Esophagus (tissue), 2 donors: ENCODE measurements at regions not wholly inside any gene's neighbourhood (a gene's known extent, or its start where the extent isn't known, plus 50 kb on each side); places are given as distances from the start of the nearest gene placed in this dataset.

Experiments used
- H3K27ac ChIP-seq, 2 donors: one replicate each; pipeline ENCODE4 v1.5.1; 2013; ENCODE audit warnings: low read depth in 2 of 2, mild to moderate bottlenecking in 2 of 2, inconsistent platforms in 1 of 2, low read length in 1 of 2, moderate library complexity in 1 of 2
- H3K27me3 ChIP-seq, 2 donors: one replicate each; pipeline ENCODE4 v1.6.1; 2013; ENCODE audit warnings: low read length in 2 of 2, control low read depth in 1 of 2, mild to moderate bottlenecking in 1 of 2; ENCODE audit not compliant: insufficient read depth in 2 of 2, control insufficient read depth in 1 of 2
- H3K36me3 ChIP-seq, 2 donors: one replicate each; pipeline ENCODE4 v1.6.1; 2013; ENCODE audit warnings: low read length in 1 of 2; ENCODE audit not compliant: control insufficient read depth in 2 of 2, insufficient read depth in 2 of 2
- H3K4me1 ChIP-seq, 2 donors: one replicate each; pipeline ENCODE4 v1.6.1; 2013; ENCODE audit warnings: low read length in 1 of 2; ENCODE audit not compliant: control insufficient read depth in 2 of 2, insufficient read depth in 2 of 2
- H3K4me3 ChIP-seq, 2 donors: one replicate each; pipeline ENCODE4 v1.5.1; 2013; ENCODE audit warnings: low read length in 2 of 2, mild to moderate bottlenecking in 2 of 2, low read depth in 1 of 2, moderate library complexity in 1 of 2
- H3K9me3 ChIP-seq, 2 donors: one replicate each; pipeline ENCODE4 v1.6.1; 2013; ENCODE audit warnings: mild to moderate bottlenecking in 2 of 2, low read depth in 1 of 2, low read length in 1 of 2, moderate library complexity in 1 of 2; ENCODE audit not compliant: control insufficient read depth in 2 of 2, insufficient read depth in 1 of 2
- WGBS, 2 donors: extraction: QIAGEN DNeasy Blood & Tissue Kit; methylation state at CpG; one replicate each; pipeline ENCODE4 v1.1.7; 2013; 5-methylcytosine and 5-hydroxymethylcytosine counted together
- donor health status: healthy with polysubstance abuse.
- donor health status: Bipolar disorder and iron deficiency.

DNA sequence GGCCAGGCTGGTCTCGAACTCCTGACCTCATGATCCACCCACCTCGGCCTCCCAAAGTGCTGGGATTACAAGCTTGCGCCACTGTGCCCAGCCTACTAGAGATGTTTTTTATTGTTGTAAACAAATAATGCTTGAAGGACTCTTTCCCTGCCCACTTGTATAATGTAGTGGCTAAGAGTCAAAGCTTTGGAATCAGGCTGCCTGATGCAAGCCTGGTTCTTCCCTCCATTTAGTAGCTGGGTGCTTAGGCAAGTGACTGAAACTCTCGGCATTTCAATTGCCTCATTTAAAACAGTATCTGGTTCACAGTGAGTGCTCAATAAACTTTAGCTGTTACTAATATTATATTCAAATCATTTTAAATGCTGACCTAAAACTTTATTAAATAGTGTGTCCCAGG lies 144.2 kb upstream of the FOXN2 start:
- no peaks in the 10 kb centered on the region for H3K36me3 ChIP-seq
- no peaks in the 10 kb centered on the region for H3K4me1 ChIP-seq
- 92 to 96% methylated on average over 4 of the region's 4 CpGs for WGBS, 2 donors
- H3K27ac ChIP-seq, result no peak overlapping the region
- no peaks in the 10 kb centered on the region for H3K27me3 ChIP-seq
- no peak overlapping the region for H3K4me3 ChIP-seq
- H3K9me3 ChIP-seq, result no peaks in the 10 kb centered on the region

DNA sequence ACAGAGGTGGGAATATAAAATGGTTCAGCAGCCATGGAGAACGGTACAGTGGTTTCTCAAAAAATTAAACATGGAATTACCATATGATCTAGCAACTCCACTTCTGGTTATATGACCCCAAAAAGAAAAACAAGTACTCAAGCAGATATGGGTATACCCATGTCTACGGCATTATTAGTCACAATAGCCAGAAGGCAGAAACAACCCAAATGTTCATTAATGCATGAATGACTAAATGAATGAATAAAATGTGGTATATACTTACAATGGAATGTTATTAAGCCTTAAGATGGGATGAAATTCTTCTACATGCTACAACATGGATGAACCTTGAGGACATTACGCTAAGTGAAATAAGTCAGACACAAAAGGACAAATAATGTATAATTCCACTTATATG lies 141.3 kb upstream of the FOXN2 start:
- H3K36me3 ChIP-seq, result no peaks in the 10 kb centered on the region
- no peak overlapping the region for H3K4me3 ChIP-seq
- no peaks in the 10 kb centered on the region for H3K27me3 ChIP-seq
- H3K27ac ChIP-seq, result no peak overlapping the region
- no peaks in the 10 kb centered on the region for H3K4me1 ChIP-seq
- WGBS, 2 donors, result 58 to 80% methylated on average over 3 of the region's 3 CpGs
- no peaks in the 10 kb centered on the region for H3K9me3 ChIP-seq

DNA sequence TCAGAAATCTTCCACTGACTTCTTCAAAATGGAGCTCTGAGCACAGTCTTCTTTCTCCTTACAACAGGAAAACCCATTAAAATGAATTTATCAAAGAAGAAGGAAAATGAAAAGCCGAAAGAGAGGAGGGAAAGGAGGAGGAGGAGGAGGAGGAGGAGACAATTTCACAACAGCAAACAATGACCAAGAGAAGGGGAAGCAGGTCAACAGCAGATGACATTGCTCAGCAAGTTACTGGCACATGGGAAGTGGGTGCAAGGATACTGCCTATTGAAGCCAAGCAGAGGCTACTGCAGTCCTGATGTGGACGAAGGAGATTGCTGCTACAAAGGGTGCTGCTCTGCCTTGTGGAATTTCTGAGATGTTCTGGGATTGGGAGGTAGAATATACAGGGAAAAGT lies 140.0 kb upstream of the FOXN2 start:
- 79 to 90% methylated on average over 2 of the region's 2 CpGs for WGBS, 2 donors
- no peak overlapping the region for H3K27ac ChIP-seq
- H3K9me3 ChIP-seq, result no peaks in the 10 kb centered on the region
- no peak overlapping the region for H3K4me3 ChIP-seq
- no peaks in the 10 kb centered on the region for H3K36me3 ChIP-seq
- no peaks in the 10 kb centered on the region for H3K27me3 ChIP-seq
- no peaks in the 10 kb centered on the region for H3K4me1 ChIP-seq

DNA sequence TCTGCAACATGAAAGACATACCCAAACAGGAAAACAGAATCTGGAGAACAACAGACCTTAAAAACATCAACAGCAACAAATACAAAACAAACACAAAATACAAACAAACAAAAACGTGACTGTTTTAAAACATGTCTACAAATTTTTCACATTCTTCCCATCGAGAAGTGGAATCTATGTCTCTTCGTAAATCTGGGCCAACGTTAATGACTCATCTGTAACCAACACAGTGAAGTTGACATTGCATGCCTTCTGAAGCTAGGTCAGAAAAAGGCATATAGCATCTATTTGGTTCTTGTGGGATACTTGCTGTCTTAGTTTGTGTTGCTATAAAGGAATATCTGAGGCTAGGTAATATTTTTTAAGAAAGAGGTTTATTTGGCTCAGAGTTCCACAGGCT lies 139.2 kb upstream of the FOXN2 start:
- no peaks in the 10 kb centered on the region for H3K36me3 ChIP-seq
- H3K9me3 ChIP-seq, result no peaks in the 10 kb centered on the region
- no peaks in the 10 kb centered on the region for H3K27me3 ChIP-seq
- WGBS, 2 donors, result 45 to 61% methylated on average over 4 of the region's 4 CpGs
- no peaks in the 10 kb centered on the region for H3K4me1 ChIP-seq
- H3K27ac ChIP-seq, result no peak overlapping the region
- H3K4me3 ChIP-seq, result no peak overlapping the region

DNA sequence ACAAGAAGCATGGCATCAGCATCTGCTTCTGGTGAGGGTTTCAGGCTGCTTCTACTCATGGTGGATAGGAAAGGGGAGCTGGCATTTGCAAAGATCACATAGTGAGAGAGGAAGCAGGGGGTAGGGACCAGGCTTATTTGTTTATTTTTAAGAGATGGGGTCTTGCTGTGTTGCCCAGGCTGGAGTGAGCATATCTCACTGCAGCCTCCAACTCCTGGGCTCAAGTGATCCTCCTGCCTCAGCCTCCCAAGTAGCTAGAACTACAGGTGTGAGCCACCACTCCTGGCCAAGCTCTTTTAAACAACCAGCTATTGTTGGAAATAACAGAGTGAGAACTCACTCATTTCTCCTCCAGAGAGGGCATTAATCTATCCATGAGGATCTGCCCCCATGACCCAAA lies 138.8 kb upstream of the FOXN2 start:
- no peaks in the 10 kb centered on the region for H3K4me1 ChIP-seq
- H3K4me3 ChIP-seq, result no peak overlapping the region
- H3K27ac ChIP-seq, result no peak overlapping the region
- H3K9me3 ChIP-seq, result no peaks in the 10 kb centered on the region
- no peaks in the 10 kb centered on the region for H3K27me3 ChIP-seq
- H3K36me3 ChIP-seq, result no peaks in the 10 kb centered on the region

DNA sequence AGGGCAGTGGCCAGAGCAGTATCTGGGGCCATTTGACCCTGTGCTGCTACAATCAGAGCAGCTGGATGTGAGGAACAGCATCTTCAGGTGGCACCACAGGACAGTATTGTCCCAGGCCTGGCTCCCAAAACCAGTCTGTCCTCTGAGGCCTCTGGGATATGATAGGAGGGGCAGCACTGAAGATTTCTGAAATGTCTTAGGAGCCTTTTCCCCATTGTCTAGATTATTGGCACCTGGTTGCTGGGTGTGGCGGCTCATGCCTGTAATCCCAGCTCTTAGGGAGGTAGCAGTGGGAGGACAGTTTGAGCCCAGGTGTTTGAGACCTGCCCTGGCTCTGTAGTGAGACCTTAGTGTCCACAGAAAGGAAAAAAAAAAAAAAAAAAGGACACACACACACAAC lies 137.6 kb upstream of the FOXN2 start:
- Histone ChIP-seq H3K36me3 (no peaks in the 10 kb centered on the region), H3K9me3 (no peaks in the 10 kb centered on the region), H3K27me3 (no peaks in the 10 kb centered on the region), H3K4me1 (no peaks in the 10 kb centered on the region), H3K4me3 (no peak overlapping the region), H3K27ac (no peak overlapping the region)
- 82 to 88% methylated on average over 1 of the region's 1 CpG for WGBS, 2 donors

DNA sequence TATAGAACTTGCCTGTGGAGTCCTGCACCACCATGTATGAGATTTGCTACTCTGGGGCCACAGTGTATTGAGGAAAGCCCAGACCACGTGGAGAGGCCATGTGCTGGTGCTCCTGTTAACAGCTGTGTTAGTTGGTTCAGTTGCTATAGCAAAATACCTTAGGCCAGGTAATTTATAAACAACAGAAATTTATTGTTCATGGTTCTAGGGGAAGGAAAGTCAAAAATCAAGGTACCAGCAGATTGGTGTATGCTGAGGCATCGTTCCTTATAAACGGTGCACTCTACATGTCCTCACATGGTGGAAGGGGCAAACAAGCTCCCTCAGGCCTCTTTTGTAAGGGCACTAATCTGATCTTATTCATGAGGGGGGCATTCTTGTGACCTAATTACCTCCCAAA lies 135.9 kb upstream of the FOXN2 start:
- 84 to 88% methylated on average over 3 of the region's 3 CpGs for WGBS, 2 donors
- H3K27me3 ChIP-seq, result no peaks in the 10 kb centered on the region
- no peaks in the 10 kb centered on the region for H3K4me1 ChIP-seq
- no peaks in the 10 kb centered on the region for H3K9me3 ChIP-seq
- no peak overlapping the region for H3K27ac ChIP-seq
- H3K36me3 ChIP-seq, result no peaks in the 10 kb centered on the region
- no peak overlapping the region for H3K4me3 ChIP-seq

DNA sequence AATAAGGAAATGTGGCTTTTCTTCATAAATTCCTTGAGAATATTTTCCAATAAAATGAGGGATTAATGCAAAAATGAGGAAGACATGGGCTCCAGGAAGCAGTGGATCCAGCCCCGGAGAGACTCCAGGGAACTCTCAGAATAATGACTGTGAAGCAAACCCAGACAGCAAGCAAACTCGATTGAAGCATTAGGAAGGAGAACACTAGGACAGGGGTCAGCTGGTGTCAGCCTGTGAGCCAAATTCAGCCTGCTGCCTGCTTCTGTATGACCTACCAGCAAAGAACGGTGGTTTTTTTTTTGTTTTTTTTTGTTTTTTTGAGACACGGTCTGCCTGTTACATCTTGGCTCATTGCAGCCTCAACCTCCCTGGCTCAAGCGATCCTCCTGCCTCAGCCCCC lies 133.9 kb upstream of the FOXN2 start:
- 77% methylated on average over 5 of the region's 5 CpGs for WGBS, 2 donors
- Histone ChIP-seq H3K27me3 (no peaks in the 10 kb centered on the region), H3K36me3 (no peaks in the 10 kb centered on the region), H3K4me1 (no peaks in the 10 kb centered on the region), H3K9me3 (no peaks in the 10 kb centered on the region), H3K4me3 (no peak overlapping the region), H3K27ac (no peak overlapping the region)

DNA sequence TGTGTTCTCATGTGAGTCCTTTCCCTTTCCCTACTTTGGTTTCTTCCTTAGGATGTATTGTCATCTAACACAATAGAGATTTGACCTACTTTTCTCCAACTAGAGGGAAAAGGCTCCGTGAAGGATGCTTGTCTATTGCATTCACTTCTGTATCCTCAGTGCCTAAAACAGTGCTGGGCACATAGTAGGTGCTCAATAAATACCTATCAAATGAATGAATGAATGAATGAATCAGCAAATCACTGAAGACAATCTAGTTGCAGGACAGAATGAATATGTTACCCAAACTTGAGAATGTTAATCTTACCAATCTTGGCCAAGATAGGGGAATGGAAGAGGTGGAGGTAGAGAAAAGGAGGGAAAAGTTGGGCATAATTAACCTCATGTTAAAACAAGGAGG lies 131.2 kb upstream of the FOXN2 start:
- Histone ChIP-seq H3K4me1 (no peaks in the 10 kb centered on the region), H3K36me3 (no peaks in the 10 kb centered on the region), H3K27me3 (no peaks in the 10 kb centered on the region), H3K4me3 (no peak overlapping the region), H3K9me3 (no peaks in the 10 kb centered on the region), H3K27ac (no peak overlapping the region)
- 94 to 97% methylated on average over 1 of the region's 1 CpG for WGBS, 2 donors

DNA sequence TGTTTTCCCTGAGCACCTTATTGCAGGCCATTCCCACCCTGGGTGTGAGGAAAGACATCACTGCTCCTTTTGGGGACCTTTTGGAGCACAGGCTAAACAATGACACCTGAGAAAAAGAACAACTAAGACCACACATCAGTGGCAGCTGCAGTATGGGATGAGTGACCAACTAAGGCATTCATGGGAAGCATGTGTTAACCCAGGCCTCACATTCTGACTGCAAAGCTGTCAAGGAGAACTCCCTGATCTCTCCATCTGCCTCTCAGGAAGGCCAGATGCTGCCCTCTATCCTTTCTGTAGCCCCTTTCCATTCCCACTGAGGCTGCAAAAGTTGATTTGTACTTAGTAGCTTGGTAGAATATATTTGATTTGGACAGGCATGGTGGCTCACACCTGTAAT lies 130.5 kb upstream of the FOXN2 start:
- Histone ChIP-seq H3K27ac (no peak overlapping the region), H3K9me3 (no peaks in the 10 kb centered on the region), H3K27me3 (no peaks in the 10 kb centered on the region), H3K4me1 (no peaks in the 10 kb centered on the region), H3K36me3 (no peaks in the 10 kb centered on the region), H3K4me3 (no peak overlapping the region)
